Epithelial cell of esophagus (primary cell): ENCODE measurements at regions not wholly inside any gene's neighbourhood (a gene's known extent, or its start where the extent isn't known, plus 50 kb on each side); places are given as distances from the start of the nearest gene placed in this dataset.

Experiments
- DNase-seq: peaks from one replicate; pipeline ENCODE4 v3.0.0; 2010; ENCODE audit warnings: low read depth
- H3K4me3 ChIP-seq: 2 replicates; pipeline ENCODE4 v1.5.1; 2011; ENCODE audit warnings: mild to moderate bottlenecking, low read length, control low read depth
- CTCF ChIP-seq: IDR thresholded peaks from 2 replicates; pipeline ENCODE4 v1.5.1; 2011; ENCODE audit warnings: low read depth, mild to moderate bottlenecking, low read length, control low read depth, inconsistent platforms; ENCODE audit not compliant: insufficient read depth; ENCODE audit errors: missing control alignments

GRCh38 chr9:78664370-78664769 is 367.4 kb downstream of the PSAT1 start:
- no peak overlapping the region for H3K4me3 ChIP-seq
- no peak for TF ChIP-seq CTCF
- no peak for DNase-seq

- no peak for TF ChIP-seq CTCF
- DNase-seq = peak; percentile 15
- H3K4me3 ChIP-seq = no peak overlapping the region
Observed at GRCh38 chr9:78666818-78667414, 370.0 kb downstream of the PSAT1 start.

DNA sequence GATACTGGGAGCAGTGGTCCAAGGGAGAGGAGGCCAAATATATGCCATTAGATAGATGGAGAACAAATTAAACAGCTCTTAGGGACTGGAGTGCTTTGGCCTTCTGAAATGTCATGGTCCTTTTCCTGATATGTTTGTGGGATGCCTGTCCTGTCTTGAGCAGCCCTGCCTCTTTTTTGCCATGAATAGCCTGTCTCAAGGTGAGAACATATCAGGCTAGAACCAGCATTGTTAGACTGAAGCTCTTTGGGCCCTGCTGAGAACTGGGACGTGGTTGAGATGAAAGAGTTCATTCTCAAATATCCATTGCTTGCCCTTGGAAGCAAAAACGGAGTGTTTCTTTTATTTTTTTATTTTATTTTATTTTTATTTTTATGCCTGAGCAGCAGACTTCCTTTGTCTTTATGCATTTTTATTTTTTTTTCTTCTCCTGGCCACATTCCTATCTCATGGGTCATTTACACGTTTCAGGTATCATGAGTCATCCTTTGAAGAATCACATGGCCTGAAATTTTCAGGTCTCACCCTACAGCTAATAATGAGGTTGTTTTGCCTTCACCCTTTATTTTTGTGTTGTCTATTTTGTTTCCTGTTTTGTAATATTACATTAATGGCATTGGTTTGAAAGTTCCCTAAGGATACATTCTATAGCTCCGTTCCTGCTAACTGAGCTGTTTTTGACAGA is 371.4 kb downstream of the PSAT1 start:
- peak; percentile 88 for DNase-seq
- H3K4me3 ChIP-seq = no peak overlapping the region
- no peak for TF ChIP-seq CTCF

DNA sequence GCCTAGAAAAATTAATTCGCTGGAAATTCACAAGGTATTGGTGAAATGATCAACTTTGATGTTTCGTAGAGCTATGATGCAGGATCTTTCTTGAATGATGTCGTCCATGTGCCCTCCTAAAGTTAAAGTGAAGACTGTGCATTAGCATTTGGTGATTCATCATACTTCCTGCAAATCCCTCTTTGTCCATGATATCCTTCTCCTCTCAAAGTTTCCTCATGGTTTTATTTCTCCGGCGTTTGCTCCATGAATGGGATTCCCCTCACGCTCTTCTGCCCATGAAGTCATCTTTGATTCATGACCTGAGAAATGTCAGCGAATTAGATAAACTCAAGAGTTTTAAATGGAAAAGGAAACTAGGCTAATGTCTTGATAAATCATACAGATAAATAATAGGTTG is 372.7 kb downstream of the PSAT1 start:
- no peak for TF ChIP-seq CTCF
- no peak overlapping the region for H3K4me3 ChIP-seq
- peak; percentile 27 for DNase-seq

DNA sequence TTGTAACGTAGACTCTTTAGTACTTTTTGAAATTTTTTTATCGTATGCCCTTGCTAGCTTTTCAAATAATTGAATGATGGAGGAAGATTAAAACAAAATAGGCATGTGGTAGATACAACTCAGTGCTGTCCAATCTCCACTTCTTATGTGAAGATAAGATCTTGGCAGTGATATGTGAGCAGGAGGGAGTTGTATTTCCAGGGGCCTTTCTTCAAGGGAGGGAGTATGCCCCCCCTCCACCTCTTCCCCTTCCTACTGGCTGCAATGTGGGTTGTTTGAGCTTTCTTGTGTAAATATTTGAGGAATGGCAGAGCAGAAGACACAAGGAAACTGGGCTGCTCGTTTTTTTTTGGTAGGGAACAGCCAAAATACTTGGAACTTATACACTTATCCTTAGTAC is 374.9 kb downstream of the PSAT1 start:
- no peak for DNase-seq
- TF ChIP-seq CTCF = no peak
- no peak overlapping the region for H3K4me3 ChIP-seq

GRCh38 chr9:78674874-78675273 is 377.9 kb downstream of the PSAT1 start:
- no peak overlapping the region for H3K4me3 ChIP-seq
- DNase-seq = no peak
- TF ChIP-seq CTCF = no peak

DNA sequence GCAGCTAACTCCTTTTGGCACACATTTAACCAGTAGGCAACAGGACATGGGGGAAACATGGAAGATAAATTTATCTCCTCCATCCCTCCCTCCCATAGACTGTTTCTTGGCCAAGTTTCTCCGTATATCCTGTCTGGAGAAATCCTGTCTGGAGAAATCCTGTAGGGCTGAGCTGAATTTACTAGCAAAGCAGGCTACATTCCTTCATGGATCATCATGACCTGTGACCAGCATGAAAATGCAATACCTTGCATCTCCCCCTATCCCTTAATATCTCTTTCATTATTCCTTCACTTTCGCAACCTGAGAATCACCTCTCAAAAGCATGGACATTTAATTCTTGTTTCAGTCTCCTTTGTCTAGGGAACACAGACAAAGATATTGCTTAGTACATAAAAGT is 379.1 kb downstream of the PSAT1 start:
- no peak for TF ChIP-seq CTCF
- H3K4me3 ChIP-seq = no peak overlapping the region
- DNase-seq = no peak
